IPS-15b (cell line): ENCODE measurements at regions not wholly inside any gene's neighbourhood (a gene's known extent, or its start where the extent isn't known, plus 50 kb on each side); places are given as distances from the start of the nearest gene placed in this dataset.

Experiments
- H3K27me3 ChIP-seq: one replicate; pipeline ENCODE4 v1.6.1; 2013; ENCODE audit warnings: low read length; ENCODE audit not compliant: control insufficient read depth, insufficient read depth
- H3K36me3 ChIP-seq: one replicate; pipeline ENCODE4 v1.6.1; 2013; ENCODE audit warnings: low read length; ENCODE audit not compliant: control insufficient read depth, insufficient read depth
- H3K4me1 ChIP-seq: one replicate; pipeline ENCODE4 v1.6.1; 2013; ENCODE audit warnings: mild to moderate bottlenecking, low read length; ENCODE audit not compliant: control insufficient read depth, insufficient read depth
- H3K4me3 ChIP-seq: one replicate; pipeline ENCODE4 v1.5.1; 2013; ENCODE audit warnings: low read depth, low read length
- H3K9ac ChIP-seq: one replicate; pipeline ENCODE4 v1.6.1; 2013; ENCODE audit warnings: low read depth, mild to moderate bottlenecking, low read length
- H3K9me3 ChIP-seq: one replicate; pipeline ENCODE4 v1.6.1; 2013; ENCODE audit warnings: mild to moderate bottlenecking, low read length; ENCODE audit not compliant: control insufficient read depth, insufficient read depth

GRCh38 chr13:84049443-84050219 lies 167.4 kb upstream of the SLITRK1 start:
- Histone ChIP-seq H3K9ac (no peak overlapping the region), H3K4me3 (no peak overlapping the region), H3K4me1 (peaks cover 2% of the 10 kb centered on the region)

DNA sequence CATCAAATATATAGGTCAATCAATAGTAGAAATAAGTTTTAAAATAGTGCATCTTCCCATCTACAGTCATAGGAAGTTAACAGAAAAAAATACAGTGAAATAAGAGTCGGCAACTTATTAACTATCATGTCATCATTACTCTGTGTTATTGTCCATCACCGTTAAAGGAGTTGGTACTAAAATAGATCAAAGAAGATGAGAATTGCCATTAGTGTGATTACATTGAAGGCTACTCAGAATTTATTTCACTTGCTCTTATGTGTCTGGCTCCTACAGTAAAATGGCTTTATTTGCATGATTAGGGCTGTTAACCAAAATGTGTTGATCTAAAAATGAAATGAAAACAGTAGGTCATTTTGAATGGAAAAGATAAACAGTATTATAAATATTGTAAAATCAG lies 162.5 kb upstream of the SLITRK1 start:
- no peaks in the 10 kb centered on the region for H3K9me3 ChIP-seq
- no peak overlapping the region for H3K4me3 ChIP-seq
- H3K36me3 ChIP-seq: no peaks in the 10 kb centered on the region
- peaks cover 2% of the 10 kb centered on the region for H3K4me1 ChIP-seq
- H3K9ac ChIP-seq: no peak overlapping the region
- H3K27me3 ChIP-seq: no peaks in the 10 kb centered on the region

More at GRCh38 chr13:84049443-84050219, 167.4 kb upstream of the SLITRK1 start:
- no peaks in the 10 kb centered on the region for H3K9me3 ChIP-seq
- no peaks in the 10 kb centered on the region for H3K27me3 ChIP-seq
- no peaks in the 10 kb centered on the region for H3K36me3 ChIP-seq

DNA sequence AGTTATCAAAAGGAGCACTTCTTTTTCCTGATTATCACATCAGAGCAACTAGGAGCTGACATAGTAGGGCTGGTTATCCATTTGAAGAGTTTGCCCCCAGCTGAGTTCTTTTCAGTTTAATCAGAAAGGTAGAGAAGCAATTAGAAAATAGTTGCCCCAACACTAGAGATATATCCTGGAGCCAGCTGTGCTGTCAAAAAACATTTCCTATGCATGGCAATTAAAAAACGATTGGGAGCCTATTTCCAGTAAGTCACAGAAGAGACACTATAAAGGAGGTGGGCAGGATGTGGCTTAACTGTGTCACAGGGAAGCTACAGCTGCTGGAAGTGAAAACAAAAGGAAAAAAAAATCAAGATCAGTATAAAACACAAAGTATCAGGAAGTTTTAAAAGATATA lies 155.7 kb upstream of the SLITRK1 start:
- Histone ChIP-seq H3K4me1 (peaks cover 6% of the 10 kb centered on the region), H3K9me3 (no peaks in the 10 kb centered on the region), H3K9ac (no peak overlapping the region), H3K4me3 (no peak overlapping the region), H3K36me3 (no peaks in the 10 kb centered on the region), H3K27me3 (no peaks in the 10 kb centered on the region)

GRCh38 chr13:84032116-84032515 lies 149.8 kb upstream of the SLITRK1 start:
- Histone ChIP-seq H3K4me3 (no peak overlapping the region), H3K4me1 (no peaks in the 10 kb centered on the region), H3K9me3 (no peaks in the 10 kb centered on the region), H3K9ac (no peak overlapping the region), H3K36me3 (no peaks in the 10 kb centered on the region), H3K27me3 (peaks cover 3% of the 10 kb centered on the region)

DNA sequence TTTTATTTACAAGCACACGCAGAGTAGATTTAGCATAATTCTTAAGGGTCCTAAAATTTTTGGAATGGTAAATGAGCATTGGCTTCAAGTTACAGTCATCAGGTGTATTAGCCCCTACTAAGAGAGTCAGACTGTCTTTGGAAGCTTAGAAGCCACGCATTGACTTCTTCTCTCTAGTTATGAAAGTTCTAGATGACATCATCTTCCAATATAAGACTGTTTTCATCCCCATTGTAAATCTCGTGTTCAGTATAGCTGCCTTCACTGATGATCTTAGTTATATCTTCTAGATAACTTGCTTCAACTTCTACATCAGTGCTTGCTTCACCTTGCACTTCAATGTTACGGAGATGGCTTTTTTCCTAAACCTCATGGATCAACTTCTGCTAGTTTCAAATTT lies 148.8 kb upstream of the SLITRK1 start:
- Histone ChIP-seq H3K4me3 (no peak overlapping the region), H3K27me3 (peaks cover 3% of the 10 kb centered on the region), H3K9ac (no peak overlapping the region), H3K4me1 (no peaks in the 10 kb centered on the region), H3K36me3 (no peaks in the 10 kb centered on the region), H3K9me3 (no peaks in the 10 kb centered on the region)

DNA sequence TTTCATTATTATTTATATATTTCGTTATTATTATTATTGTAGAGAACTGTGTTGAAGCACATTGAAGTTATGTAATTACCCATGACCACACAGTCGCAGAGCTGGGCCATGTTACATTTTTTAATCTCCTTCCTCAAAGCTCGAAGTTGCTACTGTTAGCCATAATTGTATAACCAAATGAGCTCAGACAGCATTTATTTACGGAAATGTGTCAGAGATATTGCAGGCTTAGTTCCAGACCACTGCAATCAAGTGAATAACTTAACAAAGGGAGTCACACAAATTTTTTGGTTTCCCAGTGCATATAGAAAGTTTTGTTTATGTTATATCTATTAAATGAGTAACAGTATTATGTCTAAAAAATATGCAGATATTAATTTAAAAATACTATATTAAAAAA lies 147.1 kb upstream of the SLITRK1 start:
- Histone ChIP-seq H3K4me1 (peaks cover 6% of the 10 kb centered on the region), H3K4me3 (no peak overlapping the region), H3K9ac (no peak overlapping the region)

DNA sequence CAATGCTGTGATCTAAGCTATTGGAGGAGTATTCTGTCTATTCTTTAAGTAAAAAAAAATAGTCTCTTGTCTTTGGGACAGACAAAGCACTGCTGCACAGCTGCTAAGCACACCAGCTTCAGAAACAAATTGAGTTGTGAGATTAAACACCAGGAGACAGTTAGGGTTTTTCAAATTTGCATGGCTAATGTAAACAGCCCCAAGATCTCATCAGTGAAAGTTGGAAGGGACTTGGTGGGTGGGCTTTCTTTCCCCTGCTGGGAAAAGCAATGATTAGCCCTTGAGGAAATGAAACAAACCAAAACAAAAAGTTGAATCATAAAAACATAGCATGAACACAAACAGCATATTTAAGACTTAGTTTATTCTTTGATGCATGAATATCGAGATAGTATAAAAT lies 143.6 kb upstream of the SLITRK1 start:
- Histone ChIP-seq H3K4me1 (peaks cover 6% of the 10 kb centered on the region), H3K9ac (no peak overlapping the region), H3K36me3 (no peaks in the 10 kb centered on the region), H3K27me3 (peaks cover 3% of the 10 kb centered on the region), H3K9me3 (no peaks in the 10 kb centered on the region), H3K4me3 (no peak overlapping the region)

More for the DNA sequence above, 147.1 kb upstream of the SLITRK1 start:
- Histone ChIP-seq H3K27me3 (peaks cover 3% of the 10 kb centered on the region), H3K36me3 (no peaks in the 10 kb centered on the region), H3K9me3 (no peaks in the 10 kb centered on the region)

DNA sequence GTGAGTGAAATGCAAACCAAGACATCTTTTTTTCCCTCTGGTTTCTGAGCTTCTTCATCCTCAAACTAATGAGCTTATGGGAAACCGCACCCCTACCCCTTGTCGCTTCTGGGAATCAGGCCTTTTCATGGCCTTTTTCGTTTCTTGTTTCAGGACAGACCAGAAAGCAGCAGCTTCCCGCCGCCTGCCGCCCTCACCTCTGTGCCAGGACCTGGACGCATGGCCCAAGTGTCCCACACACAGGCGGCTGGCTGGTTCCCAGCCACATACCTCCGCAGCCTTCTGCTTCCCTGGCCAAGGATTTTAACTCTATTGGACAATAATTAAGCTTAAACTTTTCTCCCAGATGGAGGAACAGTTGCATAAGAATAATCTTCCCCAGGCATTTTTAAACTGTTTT lies 114.1 kb upstream of the SLITRK1 start:
- Histone ChIP-seq H3K4me1 (no peaks in the 10 kb centered on the region), H3K9me3 (no peaks in the 10 kb centered on the region), H3K4me3 (no peak overlapping the region), H3K27me3 (no peaks in the 10 kb centered on the region), H3K9ac (no peak overlapping the region), H3K36me3 (no peaks in the 10 kb centered on the region)

- Histone ChIP-seq H3K4me1 (no peaks in the 10 kb centered on the region), H3K4me3 (no peak overlapping the region), H3K9me3 (no peaks in the 10 kb centered on the region)
Observed at GRCh38 chr13:83995930-83996329, 113.7 kb upstream of the SLITRK1 start.

DNA sequence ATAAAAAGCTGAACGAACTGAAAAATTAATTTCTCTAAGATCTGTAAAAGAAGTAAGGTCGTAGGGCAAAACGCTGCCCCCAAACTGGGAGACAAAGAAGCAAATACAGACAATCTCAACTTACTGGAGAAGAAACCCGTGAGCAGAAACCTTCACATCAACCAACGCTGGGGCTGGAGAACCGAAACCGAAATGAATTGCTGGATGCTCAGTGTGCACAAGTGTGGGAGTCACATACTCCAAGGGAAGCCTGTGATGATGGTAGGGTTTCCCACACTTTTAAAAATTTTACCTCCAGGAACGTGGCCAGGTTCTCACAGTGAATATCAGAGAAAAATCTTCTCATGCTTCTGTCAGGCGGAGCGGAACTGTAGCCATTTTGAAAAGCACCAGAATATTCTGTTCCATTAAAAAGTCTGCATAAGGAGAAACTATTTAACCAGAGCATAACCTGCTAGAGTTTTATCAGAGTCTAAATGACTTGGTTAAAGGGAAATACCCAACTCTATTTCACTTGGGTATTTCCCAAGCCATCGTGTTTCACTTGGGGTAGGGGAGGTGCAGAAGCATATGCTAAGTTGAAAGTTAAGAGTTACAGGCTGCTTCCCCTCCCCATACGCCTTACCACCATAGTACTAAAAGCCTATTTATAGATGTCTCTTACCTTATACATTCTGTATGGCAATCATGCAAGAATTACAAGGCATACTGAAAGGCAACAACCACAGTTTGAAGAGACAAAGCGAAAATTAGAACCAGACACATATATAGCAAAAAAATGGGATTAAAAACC lies 110.5 kb upstream of the SLITRK1 start:
- no peak overlapping the region for H3K4me3 ChIP-seq
- H3K4me1 ChIP-seq: no peaks in the 10 kb centered on the region
- no peaks in the 10 kb centered on the region for H3K36me3 ChIP-seq
- H3K27me3 ChIP-seq: no peaks in the 10 kb centered on the region
- no peaks in the 10 kb centered on the region for H3K9me3 ChIP-seq
- no peak overlapping the region for H3K9ac ChIP-seq

More at GRCh38 chr13:83995930-83996329, 113.7 kb upstream of the SLITRK1 start:
- Histone ChIP-seq H3K27me3 (no peaks in the 10 kb centered on the region), H3K36me3 (no peaks in the 10 kb centered on the region), H3K9ac (no peak overlapping the region)

- no peaks in the 10 kb centered on the region for H3K4me1 ChIP-seq
- H3K4me3 ChIP-seq: no peak overlapping the region
- H3K9ac ChIP-seq: no peak overlapping the region
- H3K9me3 ChIP-seq: no peaks in the 10 kb centered on the region
- H3K27me3 ChIP-seq: no peaks in the 10 kb centered on the region
- H3K36me3 ChIP-seq: no peaks in the 10 kb centered on the region
Observed at GRCh38 chr13:83987394-83987793, 105.1 kb upstream of the SLITRK1 start.

GRCh38 chr13:83984793-83985192 lies 102.5 kb upstream of the SLITRK1 start:
- Histone ChIP-seq H3K36me3 (no peaks in the 10 kb centered on the region), H3K27me3 (no peaks in the 10 kb centered on the region), H3K4me3 (no peak overlapping the region), H3K9me3 (no peaks in the 10 kb centered on the region), H3K4me1 (peaks cover 14% of the 10 kb centered on the region), H3K9ac (no peak overlapping the region)
